Transverse colon (tissue), 4 donors: ENCODE measurements at regions not wholly inside any gene's neighbourhood (a gene's known extent, or its start where the extent isn't known, plus 50 kb on each side); places are given as distances from the start of the nearest gene placed in this dataset.

Experiments used
- DNase-seq: peaks from one replicate; pipeline ENCODE4 v3.0.0-alpha.2; 2019
- H3K27ac ChIP-seq, 4 donors: fragments of 200-600 bp; sonication (generic); 2 replicates each; pipeline ENCODE4 v1.5.1; 2016 to 2018; ENCODE audit warnings: inconsistent platforms in 4 of 4
- H3K27me3 ChIP-seq: fragments of 200-600 bp; sonication (generic); 2 replicates; pipeline ENCODE4 v1.5.1; 2017; ENCODE audit warnings: inconsistent platforms
- H3K36me3 ChIP-seq, 4 donors: fragments of 200-600 bp; sonication (generic); 2 replicates each; pipeline ENCODE4 v1.5.1; 2017 to 2019; ENCODE audit warnings: inconsistent platforms in 4 of 4
- H3K4me1 ChIP-seq, 4 donors: fragments of 200-600 bp; sonication (generic); 2 replicates each; pipeline ENCODE4 v1.5.1; 2017 to 2020; ENCODE audit warnings: inconsistent platforms in 4 of 4
- H3K4me3 ChIP-seq, 4 donors: fragments of 200-600 bp; sonication (generic); 1 replicate in 1 of 4; 2 replicates in 3 of 4; pipeline versions ENCODE4 v1.5.1 to v1.6.1; 2017 to 2019; ENCODE audit warnings: inconsistent platforms in 4 of 4
- H3K9me3 ChIP-seq, 2 donors: fragments of 200-600 bp; sonication (generic); 2 replicates each; pipeline ENCODE4 v1.5.1; 2017 to 2019; ENCODE audit warnings: inconsistent platforms in 2 of 2
- CTCF ChIP-seq, 5 experiments: fragments of 200-600 bp in 3 of 5; fragments of 450-650 bp in 2 of 5; sonication (generic) in 3 of 5; IDR thresholded peaks; 1 replicate in 2 of 5; 2 replicates in 3 of 5; pipeline ENCODE4 v1.5.1; 2016 to 2017; ENCODE audit warnings: antibody characterized with exemption in 5 of 5, inconsistent platforms in 3 of 5, mild to moderate bottlenecking in 2 of 5, moderate library complexity in 1 of 5
- EP300 ChIP-seq: sonication (generic); formaldehyde crosslinking; IDR thresholded peaks from one replicate; pipeline ENCODE4 v1.6.1; 2017; ENCODE audit warnings: antibody characterized with exemption, low read depth
- POLR2A ChIP-seq: fragments of 450-650 bp; IDR thresholded peaks from one replicate; pipeline ENCODE4 v1.6.1; 2016; ENCODE audit warnings: antibody characterized with exemption, mild to moderate bottlenecking, moderate library complexity
- POLR2AphosphoS5 ChIP-seq, 3 donors: sonication (generic); formaldehyde crosslinking; IDR thresholded peaks; one replicate each; pipeline ENCODE4 v1.6.1; 2016; ENCODE audit warnings: antibody characterized with exemption in 3 of 3
- WGBS, 2 donors: methylation state at CpG; one replicate each; pipeline ENCODE4 v1.1.5; 2018; ENCODE audit warnings: low coverage in 1 of 2; 5-methylcytosine and 5-hydroxymethylcytosine counted together
- in situ Hi-C, 4 donors: fragments of 200-750 bp; cut with MboI; loops; one replicate each; pipeline versions ENCODE4 v1.15.0 to v1.15.1; 2017; ENCODE audit warnings: low sequenced_read_pairs in 3 of 4, low pct_ligation_motif_present in 1 of 4, low pct_unique_long_range_greater_than_20kb in 1 of 4
- intact Hi-C: fragments of 100-400 bp; cut with DNase I; formaldehyde crosslinking; loops from one replicate; pipeline ENCODE4 v1.15.1; 2023; ENCODE audit warnings: low total_unique reads

DNA sequence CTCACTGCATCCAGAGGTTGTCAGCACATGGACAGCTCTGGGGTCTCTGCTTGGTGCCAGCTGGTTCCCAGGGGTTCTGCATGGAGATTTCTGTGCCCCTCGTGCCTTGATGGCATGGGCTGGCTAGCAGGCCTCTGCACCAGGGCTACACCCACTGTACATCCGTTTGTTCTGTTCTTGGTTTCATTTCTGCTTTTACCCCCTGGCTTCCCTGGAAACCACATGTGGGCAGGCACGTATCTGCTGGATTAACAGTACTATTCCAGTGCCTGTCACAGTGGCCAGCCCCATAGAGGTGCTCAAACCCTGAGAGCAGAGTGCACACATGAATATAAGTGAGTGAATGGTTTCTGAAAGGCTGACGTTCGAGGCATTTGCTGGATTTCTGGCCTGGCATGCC lies 207.2 kb upstream of the GPR26 start:
- no peak overlapping the region for H3K4me3 ChIP-seq
- H3K36me3 ChIP-seq, result no peaks in the 10 kb centered on the region
- no peak for TF ChIP-seq EP300
- TF ChIP-seq CTCF (IDR thresholded peaks at IDR 0.05), result no peak
- TF ChIP-seq POLR2AphosphoS5 (IDR thresholded peaks at IDR 0.05), result no peak
- no peak for TF ChIP-seq POLR2A
- no peak overlapping the region for H3K27ac ChIP-seq
- no peaks in the 10 kb centered on the region for H3K9me3 ChIP-seq
- in situ Hi-C loops (no loop called here), intact Hi-C loops (no loop called here)
- DNase-seq, result no peak
- no peaks in the 10 kb centered on the region for H3K4me1 ChIP-seq
- 64 to 73% methylated on average over 3 to 5 of the region's 5 CpGs for WGBS, 2 donors
- no peaks in the 10 kb centered on the region for H3K27me3 ChIP-seq

- 60 to 70% methylated on average over 1 to 7 of the region's 7 CpGs for WGBS, 2 donors
- Histone ChIP-seq H3K9me3 (no peaks in the 10 kb centered on the region), H3K27me3 (no peaks in the 10 kb centered on the region), H3K27ac (no peak overlapping the region), H3K36me3 (no peaks in the 10 kb centered on the region), H3K4me1 (no peaks in the 10 kb centered on the region), H3K4me3 (no peak overlapping the region)
- in situ Hi-C loops (no loop called here), intact Hi-C loops (no loop called here)
- TF ChIP-seq POLR2AphosphoS5 (IDR thresholded peaks at IDR 0.05), result no peak
- no peak for TF ChIP-seq POLR2A
- TF ChIP-seq CTCF (IDR thresholded peaks at IDR 0.05), result no peak
- no peak for TF ChIP-seq EP300
- DNase-seq, result no peak
Observed at GRCh38 chr10:123459371-123460091, 206.6 kb upstream of the GPR26 start.

DNA sequence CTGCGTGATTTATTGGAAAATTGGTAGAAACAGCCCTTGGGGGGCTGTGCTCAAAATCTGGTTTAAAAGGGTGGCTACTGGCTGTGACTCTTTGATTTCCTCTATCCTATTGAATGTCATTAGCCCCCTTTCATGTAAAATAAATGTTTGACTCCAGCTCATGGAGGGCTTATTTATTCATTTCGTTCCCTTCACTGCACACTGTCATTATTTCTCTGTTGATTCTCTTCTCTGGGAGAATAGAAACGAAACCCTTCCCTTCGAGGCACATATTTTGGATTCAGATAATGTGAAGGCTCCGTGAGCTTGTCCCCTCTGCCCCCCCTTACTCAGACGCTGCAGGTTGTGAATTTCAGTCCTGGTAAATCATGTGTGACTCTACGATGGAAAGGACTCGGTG lies 203.9 kb upstream of the GPR26 start:
- DNase-seq, result no peak
- 77 to 88% methylated on average over 8 of the region's 8 CpGs for WGBS, 2 donors
- no peak for TF ChIP-seq POLR2AphosphoS5 (IDR thresholded peaks at IDR 0.05)
- TF ChIP-seq EP300, result no peak
- no peak for TF ChIP-seq CTCF (IDR thresholded peaks at IDR 0.05)
- TF ChIP-seq POLR2A, result no peak
- in situ Hi-C loops, result no loop called here
- Histone ChIP-seq H3K36me3 (no peaks in the 10 kb centered on the region), H3K27ac (no peak overlapping the region), H3K4me1 (no peaks in the 10 kb centered on the region), H3K9me3 (no peaks in the 10 kb centered on the region), H3K27me3 (no peaks in the 10 kb centered on the region), H3K4me3 (no peak overlapping the region)
- intact Hi-C loops, result no loop called here

DNA sequence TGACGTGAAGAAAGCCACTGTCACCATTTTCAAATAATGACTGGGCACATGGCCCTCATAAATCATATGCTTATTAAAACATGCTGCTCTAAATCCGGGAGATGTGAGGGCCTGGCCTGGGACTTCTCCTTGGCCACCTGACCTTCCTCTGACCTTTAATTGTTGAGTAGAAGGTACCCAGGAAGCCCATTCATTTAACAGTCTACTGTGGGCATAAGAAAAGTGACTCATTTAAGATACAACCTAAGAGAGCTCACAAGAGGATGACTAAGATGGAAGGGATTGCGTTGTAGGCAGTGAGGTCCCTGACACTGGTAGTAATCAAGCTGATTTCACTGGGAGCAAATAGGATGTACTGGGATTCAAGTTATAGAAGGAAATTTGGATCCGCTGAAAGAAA lies 203.4 kb upstream of the GPR26 start:
- Histone ChIP-seq H3K27ac (no peak overlapping the region), H3K27me3 (no peaks in the 10 kb centered on the region), H3K4me1 (no peaks in the 10 kb centered on the region), H3K9me3 (no peaks in the 10 kb centered on the region), H3K36me3 (no peaks in the 10 kb centered on the region), H3K4me3 (no peak overlapping the region)
- intact Hi-C loops (no loop called here), in situ Hi-C loops (no loop called here)
- TF ChIP-seq EP300, result no peak
- no peak for TF ChIP-seq CTCF (IDR thresholded peaks at IDR 0.05)
- no peak for TF ChIP-seq POLR2A
- TF ChIP-seq POLR2AphosphoS5 (IDR thresholded peaks at IDR 0.05), result no peak
- DNase-seq, result no peak
- WGBS, 2 donors, result 71 to 72% methylated on average over 2 to 4 of the region's 4 CpGs
